ENCODE measurements at regions not wholly inside any gene's neighbourhood (a gene's known extent, or its start where the extent isn't known, plus 50 kb on each side); places are given as distances from the start of the nearest gene placed in this dataset.

DNA sequence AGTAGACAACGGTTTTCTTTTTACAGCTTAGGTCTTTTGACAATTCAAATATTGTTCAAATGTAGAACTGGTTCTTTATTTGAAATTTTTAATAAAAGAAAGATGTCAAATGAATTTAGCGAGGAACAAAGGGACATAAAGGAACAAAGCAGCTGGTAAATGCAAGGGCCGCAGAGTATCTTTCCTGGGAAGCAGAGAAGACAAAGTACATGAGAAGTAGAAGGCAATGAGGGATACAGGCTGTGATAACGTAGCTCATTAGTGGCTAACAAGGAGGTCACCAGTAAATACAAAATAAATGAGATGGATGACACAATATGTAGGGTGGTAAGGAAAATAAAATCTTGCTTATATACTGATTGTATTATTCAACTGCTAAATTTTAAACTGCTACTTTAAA lies 762.8 kb downstream of the VGLL3 start:
- Histone ChIP-seq H4K20me1 (ENCODE audit: insufficient read depth, poor library complexity, severe bottlenecking) (no peaks in the 10 kb centered on the region), H3K27me3 (no peaks in the 10 kb centered on the region), H3K36me3 (replicated peaks; ENCODE audit: insufficient read depth, low read depth) (no peaks in the 10 kb centered on the region), H3K27ac (no peak overlapping the region), H3K79me2 (no peaks in the 10 kb centered on the region), H3K9me2 (replicated peaks; ENCODE audit: insufficient read depth) (no peaks in the 10 kb centered on the region), H3K4me3 (no peak overlapping the region), H3K9me3 (ENCODE audit: low read depth) (no peaks in the 10 kb centered on the region), H3K4me1 (ENCODE audit: insufficient read depth) (no peaks in the 10 kb centered on the region), H3K4me2 (no peak overlapping the region), H2AFZ (no peak overlapping the region)
- TF ChIP-seq, protein P1, sequence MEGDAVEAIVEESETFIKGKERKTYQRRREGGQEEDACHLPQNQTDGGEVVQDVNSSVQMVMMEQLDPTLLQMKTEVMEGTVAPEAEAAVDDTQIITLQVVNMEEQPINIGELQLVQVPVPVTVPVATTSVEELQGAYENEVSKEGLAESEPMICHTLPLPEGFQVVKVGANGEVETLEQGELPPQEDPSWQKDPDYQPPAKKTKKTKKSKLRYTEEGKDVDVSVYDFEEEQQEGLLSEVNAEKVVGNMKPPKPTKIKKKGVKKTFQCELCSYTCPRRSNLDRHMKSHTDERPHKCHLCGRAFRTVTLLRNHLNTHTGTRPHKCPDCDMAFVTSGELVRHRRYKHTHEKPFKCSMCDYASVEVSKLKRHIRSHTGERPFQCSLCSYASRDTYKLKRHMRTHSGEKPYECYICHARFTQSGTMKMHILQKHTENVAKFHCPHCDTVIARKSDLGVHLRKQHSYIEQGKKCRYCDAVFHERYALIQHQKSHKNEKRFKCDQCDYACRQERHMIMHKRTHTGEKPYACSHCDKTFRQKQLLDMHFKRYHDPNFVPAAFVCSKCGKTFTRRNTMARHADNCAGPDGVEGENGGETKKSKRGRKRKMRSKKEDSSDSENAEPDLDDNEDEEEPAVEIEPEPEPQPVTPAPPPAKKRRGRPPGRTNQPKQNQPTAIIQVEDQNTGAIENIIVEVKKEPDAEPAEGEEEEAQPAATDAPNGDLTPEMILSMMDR (IDR thresholded peaks at IDR 0.05; ENCODE audit: poor library complexity) = no peak
- no peak for TF ChIP-seq EZH2 (IDR thresholded peaks at IDR 0.05; ENCODE audit: borderline replicate concordance)
- no peak for TF ChIP-seq EZH2phosphoT487 (IDR thresholded peaks at IDR 0.05; ENCODE audit: low read depth, severe bottlenecking, unreplicated experiment)
- WGBS (ENCODE audit: low lambda C conversion rate, missing lambda C conversion rate) = 79% methylated on average over 4 of the region's 4 CpGs
- no peak for DNase-seq (ENCODE audit: low spot score)

DNA sequence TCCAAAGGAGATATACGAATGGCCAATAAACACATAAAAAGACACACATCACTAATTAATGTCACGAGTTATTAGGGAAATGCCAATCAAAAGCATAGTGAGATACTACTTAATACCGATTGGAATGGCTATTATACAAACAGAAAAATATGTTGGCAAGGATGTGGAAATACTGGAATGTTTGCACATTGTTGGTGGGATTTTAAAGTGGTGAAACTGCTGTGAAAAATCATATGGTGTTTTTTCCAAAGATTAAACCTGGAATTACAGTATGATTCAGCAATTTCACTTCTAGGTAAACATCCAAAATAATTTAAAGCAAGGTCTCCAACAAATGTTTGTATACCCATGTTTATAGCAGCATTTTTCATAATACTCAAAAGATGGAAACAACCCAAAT lies 765.5 kb downstream of the VGLL3 start:
- H3K9me2 ChIP-seq (replicated peaks; ENCODE audit: insufficient read depth) = no peaks in the 10 kb centered on the region
- H3K27ac ChIP-seq = no peak overlapping the region
- 72% methylated on average over 3 of the region's 3 CpGs for WGBS (ENCODE audit: low lambda C conversion rate, missing lambda C conversion rate)
- no peaks in the 10 kb centered on the region for H4K20me1 ChIP-seq (ENCODE audit: insufficient read depth, poor library complexity, severe bottlenecking)
- H3K27me3 ChIP-seq = no peaks in the 10 kb centered on the region
- H3K4me2 ChIP-seq = no peak overlapping the region
- no peaks in the 10 kb centered on the region for H3K36me3 ChIP-seq (replicated peaks; ENCODE audit: insufficient read depth, low read depth)
- no peak for DNase-seq (ENCODE audit: low spot score)
- H3K9me3 ChIP-seq (ENCODE audit: low read depth) = no peaks in the 10 kb centered on the region
- H3K79me2 ChIP-seq = no peaks in the 10 kb centered on the region
- no peak overlapping the region for H2AFZ ChIP-seq
- no peaks in the 10 kb centered on the region for H3K4me1 ChIP-seq (ENCODE audit: insufficient read depth)
- no peak overlapping the region for H3K4me3 ChIP-seq
- TF ChIP-seq, protein P1 (IDR thresholded peaks at IDR 0.05; ENCODE audit: poor library complexity) = no peak
- TF ChIP-seq EZH2phosphoT487 (IDR thresholded peaks at IDR 0.05; ENCODE audit: low read depth, severe bottlenecking, unreplicated experiment) (no peak), EZH2 (IDR thresholded peaks at IDR 0.05; ENCODE audit: borderline replicate concordance) (no peak)

DNA sequence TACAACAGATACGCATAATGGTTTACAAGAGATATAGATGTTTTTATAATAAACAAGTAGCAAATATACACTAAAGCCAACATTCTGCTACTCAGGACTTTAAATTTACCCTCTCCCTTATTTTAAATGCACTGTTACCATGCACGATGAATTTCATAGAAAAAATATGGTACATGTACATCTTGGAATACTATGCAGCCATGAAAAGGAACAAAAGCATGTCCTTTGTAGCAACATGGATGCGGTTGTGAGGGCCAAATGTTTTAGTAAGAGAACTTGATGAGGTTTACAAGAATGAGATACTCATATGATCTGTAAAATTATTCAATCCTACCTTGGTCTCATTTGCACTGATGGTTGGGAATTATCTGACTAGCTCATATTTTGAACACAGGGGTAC lies 769.3 kb downstream of the VGLL3 start:
- Histone ChIP-seq H3K9me2 (replicated peaks; ENCODE audit: insufficient read depth) (no peaks in the 10 kb centered on the region), H3K36me3 (replicated peaks; ENCODE audit: insufficient read depth, low read depth) (no peaks in the 10 kb centered on the region), H3K9me3 (ENCODE audit: low read depth) (no peaks in the 10 kb centered on the region), H3K4me2 (no peak overlapping the region), H3K27me3 (no peaks in the 10 kb centered on the region), H4K20me1 (ENCODE audit: insufficient read depth, poor library complexity, severe bottlenecking) (no peaks in the 10 kb centered on the region), H3K4me1 (ENCODE audit: insufficient read depth) (no peaks in the 10 kb centered on the region), H3K79me2 (no peaks in the 10 kb centered on the region), H3K4me3 (no peak overlapping the region), H3K27ac (no peak overlapping the region), H2AFZ (no peak overlapping the region)
- TF ChIP-seq EZH2phosphoT487 (IDR thresholded peaks at IDR 0.05; ENCODE audit: low read depth, severe bottlenecking, unreplicated experiment) = no peak
- TF ChIP-seq, protein P1 (IDR thresholded peaks at IDR 0.05; ENCODE audit: poor library complexity) = no peak
- no peak for TF ChIP-seq EZH2 (IDR thresholded peaks at IDR 0.05; ENCODE audit: borderline replicate concordance)
- DNase-seq (ENCODE audit: low spot score) = no peak
- WGBS (ENCODE audit: low lambda C conversion rate, missing lambda C conversion rate) = 95% methylated on average over 3 of the region's 3 CpGs

DNA sequence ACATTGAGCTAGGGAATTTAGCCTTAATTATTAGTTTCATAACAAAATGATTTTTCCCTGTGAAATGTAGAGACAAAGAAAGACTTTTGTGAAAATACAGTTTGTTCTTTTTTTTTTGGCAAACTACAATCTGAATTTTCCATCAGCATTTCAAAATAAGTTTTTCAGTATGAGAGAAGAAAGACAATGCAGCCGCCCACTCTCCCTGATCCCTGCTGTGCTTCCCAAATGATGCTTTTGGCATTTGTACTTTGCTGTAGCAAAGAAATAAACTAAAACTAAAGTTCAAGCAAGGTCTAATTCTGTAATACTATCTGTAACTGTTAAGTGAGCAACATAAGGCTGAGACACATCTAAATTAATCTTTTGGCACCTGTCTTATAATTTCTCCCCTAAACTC lies 782.2 kb downstream of the VGLL3 start:
- H2AFZ ChIP-seq = no peak overlapping the region
- H4K20me1 ChIP-seq (ENCODE audit: insufficient read depth, poor library complexity, severe bottlenecking) = no peaks in the 10 kb centered on the region
- H3K79me2 ChIP-seq = no peaks in the 10 kb centered on the region
- 88% methylated on average over 1 of the region's 1 CpG for WGBS (ENCODE audit: low lambda C conversion rate, missing lambda C conversion rate)
- no peak overlapping the region for H3K27ac ChIP-seq
- H3K4me1 ChIP-seq (ENCODE audit: insufficient read depth) = no peaks in the 10 kb centered on the region
- no peak overlapping the region for H3K4me2 ChIP-seq
- no peaks in the 10 kb centered on the region for H3K9me2 ChIP-seq (replicated peaks; ENCODE audit: insufficient read depth)
- no peaks in the 10 kb centered on the region for H3K27me3 ChIP-seq
- H3K9me3 ChIP-seq (ENCODE audit: low read depth) = no peaks in the 10 kb centered on the region
- no peak for DNase-seq (ENCODE audit: low spot score)
- no peak for TF ChIP-seq EZH2 (IDR thresholded peaks at IDR 0.05; ENCODE audit: borderline replicate concordance)
- TF ChIP-seq, protein P1 (IDR thresholded peaks at IDR 0.05; ENCODE audit: poor library complexity) = no peak
- no peak for TF ChIP-seq EZH2phosphoT487 (IDR thresholded peaks at IDR 0.05; ENCODE audit: low read depth, severe bottlenecking, unreplicated experiment)
- no peak overlapping the region for H3K4me3 ChIP-seq
- no peaks in the 10 kb centered on the region for H3K36me3 ChIP-seq (replicated peaks; ENCODE audit: insufficient read depth, low read depth)
